ENCODE measurements at regions not wholly inside any gene's neighbourhood (a gene's known extent, or its start where the extent isn't known, plus 50 kb on each side); places are given as distances from the start of the nearest gene placed in this dataset.

DNA sequence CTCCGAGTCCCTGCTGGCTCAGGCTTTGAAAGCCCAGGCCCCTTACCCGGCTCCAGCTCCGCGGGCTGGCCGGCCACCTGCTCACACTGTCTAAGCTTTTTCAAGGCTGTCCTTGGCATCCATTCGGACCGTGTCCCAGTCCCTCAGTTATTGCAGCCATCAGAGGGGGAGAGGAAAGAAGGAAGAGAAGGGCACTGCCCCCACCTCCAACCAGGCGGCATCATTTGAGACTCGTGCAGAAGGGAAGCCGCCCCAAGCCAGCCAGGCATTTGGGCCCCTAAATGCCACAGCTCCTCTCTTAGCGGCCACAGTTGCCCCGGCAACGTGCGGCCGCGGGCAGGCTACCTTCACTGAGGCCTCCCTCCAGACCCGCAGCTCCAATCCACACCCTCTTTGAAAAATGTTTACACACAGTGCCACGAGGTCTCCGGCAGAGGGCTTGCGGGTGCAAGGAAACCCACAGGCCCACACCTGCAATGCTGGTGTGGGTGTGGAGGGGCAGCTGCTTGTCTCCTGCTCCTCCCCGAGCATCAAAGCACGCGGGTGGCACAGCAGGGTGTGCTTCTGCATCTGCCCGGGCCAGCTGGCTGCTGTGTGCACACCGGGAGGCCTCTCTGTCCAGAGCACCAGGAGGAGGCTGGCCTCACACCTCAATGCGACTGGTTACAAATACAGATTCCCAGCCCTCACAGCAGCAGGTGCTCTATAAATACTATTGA, 124.4 kb downstream of the CTTN start:
- DNase-seq = no peak

DNA sequence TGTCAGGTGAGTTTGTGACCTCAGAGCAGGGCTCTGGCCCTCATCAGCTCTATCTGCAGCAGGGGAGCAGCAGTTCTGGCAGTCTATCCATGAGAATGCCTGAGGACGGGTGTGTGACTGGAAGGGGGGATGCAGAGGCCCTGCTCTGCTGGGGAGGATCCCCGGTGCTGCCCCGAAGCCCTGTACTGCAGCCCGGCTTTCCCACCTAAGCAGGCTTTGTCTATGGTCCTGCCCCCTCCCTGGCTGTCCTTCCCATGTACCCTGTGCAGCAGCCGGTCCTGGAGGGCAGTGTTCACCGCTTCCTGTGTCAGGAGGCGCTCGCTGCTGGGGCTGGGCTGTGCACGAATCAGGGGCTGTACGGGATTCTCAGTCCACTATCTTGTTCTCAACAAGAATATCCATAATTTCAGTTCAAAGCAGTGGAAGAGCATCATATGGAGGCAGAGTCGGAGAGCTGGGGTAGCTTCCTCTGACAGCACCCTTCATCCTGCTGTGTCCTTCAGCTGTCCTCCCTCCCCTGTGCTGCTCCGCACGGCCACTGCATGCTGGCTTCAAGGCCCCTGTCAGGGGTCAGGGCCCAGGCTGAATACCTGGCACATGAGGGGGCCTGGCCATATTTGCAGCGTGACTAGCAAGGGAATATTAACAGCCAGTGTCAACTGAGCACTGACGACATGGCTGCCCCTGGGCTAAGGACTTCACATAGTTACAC, 125.2 kb downstream of the CTTN start:
- no peak for DNase-seq

DNA sequence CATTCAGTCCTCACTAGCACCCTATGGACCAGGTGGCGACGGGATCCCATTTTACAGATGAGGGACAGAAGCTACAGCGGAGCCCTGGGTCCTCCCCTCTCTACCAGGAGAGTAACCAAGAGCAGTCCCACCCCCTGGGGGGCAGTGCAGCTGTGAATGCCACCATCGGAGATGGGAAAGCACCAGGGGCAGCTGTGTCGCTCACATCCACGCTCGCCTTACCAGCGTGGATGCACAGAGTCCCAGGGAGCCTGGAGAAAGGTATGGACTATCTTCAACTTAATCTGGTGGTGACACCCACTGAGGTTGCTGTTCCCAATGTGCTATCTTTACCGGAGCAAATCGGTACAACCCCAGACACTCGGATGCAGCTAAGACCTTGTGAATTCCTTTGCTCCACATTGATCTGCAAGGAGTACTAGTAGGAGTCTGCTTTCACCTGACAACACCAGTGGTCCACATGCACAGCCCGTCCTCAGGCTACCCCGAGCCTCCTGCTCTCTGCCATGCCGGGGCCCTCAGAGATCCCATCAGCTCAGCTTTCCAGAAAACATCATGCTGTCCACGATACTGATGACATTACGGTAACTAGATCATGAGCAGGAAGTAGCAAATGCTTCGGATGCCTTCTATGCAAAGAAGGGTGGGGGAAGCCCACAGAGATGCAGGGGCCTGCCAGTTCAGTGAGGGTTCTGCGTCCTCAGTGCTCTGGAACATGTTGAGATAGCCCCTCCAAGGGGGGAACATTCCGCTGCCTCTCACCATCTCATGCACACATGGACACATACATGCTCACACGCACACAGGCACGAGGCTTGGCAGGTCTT, 126.0 kb downstream of the CTTN start:
- no peak for DNase-seq

DNA sequence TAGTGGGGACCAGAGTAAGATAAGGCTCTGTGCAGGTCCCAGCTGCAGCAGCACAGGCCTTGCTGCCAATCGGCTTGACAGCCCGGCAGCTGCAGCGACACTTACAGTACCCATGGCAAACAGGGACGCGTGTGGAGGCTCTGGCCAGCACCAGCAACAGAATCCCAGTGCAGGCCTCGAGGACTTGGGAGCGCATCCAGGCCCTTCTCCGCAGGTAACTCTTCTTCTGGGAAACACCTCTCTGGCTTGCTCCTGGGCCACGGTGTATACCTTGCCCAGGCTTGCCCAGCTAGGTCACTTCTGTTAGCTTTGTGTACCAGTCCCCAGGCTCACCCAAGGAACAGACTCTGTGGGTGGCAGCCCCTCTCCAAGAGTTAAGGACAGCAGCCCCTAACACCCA, 126.7 kb downstream of the CTTN start:
- DNase-seq = no peak

DNA sequence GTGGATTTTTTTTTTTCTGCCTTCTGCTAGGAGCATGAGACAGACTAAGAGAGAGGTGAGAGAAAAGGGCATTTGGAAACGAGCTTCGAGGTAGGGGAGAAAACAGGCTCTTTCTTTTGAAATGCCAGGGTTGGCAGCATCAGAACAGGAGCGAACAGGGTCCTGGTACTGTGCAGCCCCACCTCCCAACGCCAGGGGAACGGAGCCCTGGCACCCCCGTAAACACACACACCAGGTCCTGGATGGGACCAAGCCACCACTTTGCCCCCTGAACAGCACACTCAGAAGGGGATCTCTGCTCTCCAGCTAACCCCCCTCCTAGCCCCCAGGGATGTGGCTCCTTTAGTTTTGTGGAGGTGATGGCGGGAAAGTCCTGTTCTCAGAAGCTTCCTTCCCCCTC, 127.1 kb downstream of the CTTN start:
- DNase-seq = no peak

DNA sequence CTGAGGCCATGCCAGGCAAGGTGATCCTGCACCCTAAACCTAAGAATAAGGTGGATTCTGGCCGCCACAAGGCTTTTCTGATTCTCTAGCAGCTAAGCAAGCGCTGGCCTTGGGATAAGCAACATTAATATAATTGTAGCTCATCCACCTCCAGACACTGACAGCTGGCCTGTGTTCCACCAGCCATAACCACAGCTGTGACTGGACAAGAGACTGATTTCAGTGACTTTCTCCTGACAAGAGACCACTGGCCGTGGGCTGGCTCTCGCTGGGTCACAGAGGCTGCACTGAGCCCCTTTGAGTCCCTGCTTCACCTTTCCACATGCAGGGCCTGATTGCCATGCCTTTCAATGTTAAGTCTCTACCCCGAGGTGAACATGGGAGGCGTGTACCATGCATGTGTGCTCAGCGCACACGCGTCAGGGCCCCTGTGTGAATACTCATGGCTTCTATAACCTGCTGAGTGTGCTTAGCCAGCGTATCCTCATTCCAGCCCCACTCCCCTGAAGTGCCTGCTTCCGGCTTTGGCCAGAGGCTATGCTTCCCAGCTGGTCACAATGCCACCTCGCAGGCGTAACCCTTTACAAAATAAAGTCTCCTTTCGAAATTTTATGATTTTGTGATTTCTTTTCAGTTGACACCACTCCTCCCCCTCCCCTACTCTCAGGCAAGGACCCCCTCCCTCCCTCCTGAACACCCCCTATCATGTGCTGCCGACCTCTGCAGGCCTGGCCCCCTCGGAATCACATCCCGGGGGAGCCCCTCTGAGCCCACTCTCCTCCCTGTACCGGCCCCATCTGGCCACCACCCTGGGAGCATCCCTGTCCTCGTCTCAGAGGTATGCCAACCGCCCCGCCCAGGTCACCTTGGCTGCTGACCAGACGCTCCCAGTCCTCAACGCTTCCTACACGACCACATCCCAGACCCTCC, 128.1 kb downstream of the CTTN start:
- DNase-seq = no peak

DNA sequence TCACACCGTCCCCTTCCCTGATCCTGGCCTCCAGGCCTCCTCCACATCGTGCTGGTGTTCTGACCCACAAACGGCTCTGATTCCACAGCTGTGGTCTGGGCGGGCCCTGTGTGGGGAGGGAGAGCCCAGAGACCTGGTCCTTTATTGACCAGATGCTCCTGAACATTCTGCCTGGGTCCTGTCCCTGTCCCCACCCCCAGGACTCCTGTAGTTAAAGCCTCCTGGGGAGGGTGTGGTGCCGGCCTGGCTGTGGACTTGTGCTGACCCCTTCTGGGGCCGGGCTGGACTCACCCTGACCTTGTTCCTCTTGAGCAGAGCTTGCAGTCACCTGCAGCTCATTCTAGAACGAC, 128.7 kb downstream of the CTTN start:
- DNase-seq = no peak

DNA sequence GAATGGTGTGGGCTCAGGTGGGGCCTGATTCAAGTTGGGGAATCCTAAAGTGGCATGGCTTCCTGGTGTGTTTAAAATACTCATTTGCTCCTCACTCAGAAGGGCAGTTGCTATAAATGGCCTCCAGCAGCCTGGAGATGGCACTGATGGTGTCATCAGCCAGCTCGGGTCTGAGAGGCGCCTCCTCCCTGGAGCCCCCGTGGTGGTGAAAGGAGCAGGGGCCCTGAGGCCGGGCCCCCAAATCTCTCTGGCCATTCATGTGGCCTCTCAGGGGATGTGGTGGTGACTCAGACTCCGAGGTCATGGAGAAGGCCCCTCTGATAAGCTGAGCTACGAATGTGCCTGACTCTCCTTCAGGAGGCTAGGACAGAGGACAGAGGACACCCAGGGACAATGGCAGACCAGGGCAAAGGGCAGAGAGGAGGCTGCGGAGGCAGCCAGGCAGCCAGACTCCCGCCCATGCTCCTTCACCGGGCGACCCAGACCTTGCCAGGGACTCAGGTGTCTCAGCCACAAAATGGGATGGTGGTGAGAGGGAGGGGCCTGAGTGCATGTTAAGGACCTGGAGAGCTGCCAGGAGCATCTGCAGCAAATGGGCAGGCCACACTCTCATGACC, 129.2 kb downstream of the CTTN start:
- DNase-seq = no peak

DNA sequence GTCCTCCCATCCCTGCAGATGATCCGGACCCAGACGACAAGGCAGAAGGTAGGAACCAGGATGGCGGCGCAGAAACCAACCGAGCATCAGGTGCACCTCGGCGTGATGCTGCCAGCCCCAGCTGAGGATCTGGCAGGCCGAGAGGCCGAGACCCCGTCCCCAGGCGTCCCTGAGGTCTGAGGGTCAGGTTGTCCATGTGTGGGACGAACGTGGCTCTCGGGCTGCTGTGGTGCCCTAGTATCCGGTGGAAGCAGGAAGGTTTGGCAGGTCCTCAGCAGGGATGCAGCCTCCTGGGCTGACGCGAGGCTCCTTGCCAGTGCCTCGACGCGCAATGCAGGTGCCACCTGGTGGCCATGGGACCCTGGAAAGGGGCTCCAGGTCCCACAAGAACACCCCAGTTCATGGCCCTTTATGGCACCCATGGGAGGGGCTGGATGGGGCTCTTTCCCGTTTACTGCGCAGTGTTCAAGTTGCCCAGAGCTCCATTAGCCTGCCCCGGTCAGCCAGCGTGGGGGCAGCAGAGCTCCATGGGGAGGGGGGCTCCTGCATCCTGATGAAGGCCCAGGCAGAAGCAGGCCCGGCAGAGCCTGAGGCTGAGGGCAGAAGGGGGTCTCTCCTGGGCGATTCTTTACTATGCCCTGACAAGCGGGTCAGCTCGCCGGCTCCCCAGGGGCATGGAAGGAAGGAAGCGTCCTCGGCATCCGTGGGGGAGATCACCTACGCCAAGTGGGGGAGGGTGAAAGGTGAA, 129.9 kb downstream of the CTTN start:
- no peak for DNase-seq

DNA sequence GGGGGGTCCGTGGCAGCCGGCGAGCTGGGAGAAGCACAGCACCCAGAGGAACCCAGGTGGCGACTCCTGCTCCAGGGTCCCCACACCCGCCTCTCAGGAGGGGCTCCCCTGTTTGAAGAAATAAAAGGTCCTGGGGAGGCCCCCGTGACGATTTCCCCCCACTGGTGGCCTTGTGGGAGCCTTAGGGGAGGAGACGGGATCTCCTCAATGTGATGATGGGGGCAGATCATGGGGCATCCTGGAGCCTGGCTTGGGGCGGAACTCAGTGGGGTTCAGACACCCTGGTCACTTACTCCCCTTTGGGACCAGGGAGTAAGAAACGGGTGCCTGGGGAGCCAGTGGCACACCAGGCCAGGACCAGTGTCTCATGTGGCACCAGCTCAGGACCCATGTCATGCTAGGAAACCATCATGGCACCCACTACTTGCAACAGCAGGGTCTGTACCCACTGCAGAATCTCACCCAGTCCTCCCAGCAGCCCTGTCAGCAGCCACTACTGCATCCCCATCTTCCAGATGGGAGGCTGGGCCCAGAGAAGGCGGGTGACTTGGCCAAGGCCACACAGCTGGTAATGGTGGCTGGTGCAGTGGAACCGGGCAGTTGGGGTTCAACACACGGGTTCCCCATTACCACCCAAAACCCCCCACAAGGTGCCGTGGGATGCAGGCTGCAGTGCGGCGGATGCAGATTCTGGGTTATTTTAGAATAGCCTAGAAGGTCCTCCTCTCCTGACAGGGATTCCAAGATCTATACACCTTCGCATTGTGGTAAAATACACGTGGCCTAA, 130.7 kb downstream of the CTTN start:
- no peak for DNase-seq

DNA sequence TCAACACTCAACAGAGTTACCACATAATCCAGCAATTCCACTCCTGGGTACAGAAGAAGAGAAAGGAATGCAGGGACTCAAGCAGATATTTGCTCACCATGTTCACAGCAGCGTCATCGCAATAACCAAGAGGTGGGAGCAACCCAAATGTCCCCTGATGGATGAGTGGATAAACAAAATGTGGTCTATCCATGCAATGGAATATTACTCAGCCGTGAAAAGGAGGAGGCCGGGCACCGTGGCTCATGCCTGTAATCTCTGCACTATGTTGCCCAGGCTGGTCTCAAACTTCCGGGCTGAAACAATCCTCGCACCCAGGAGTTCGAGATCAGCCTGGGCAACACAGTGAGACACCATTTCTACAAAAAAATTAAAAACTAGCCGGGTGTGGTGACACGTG, 131.7 kb downstream of the CTTN start:
- no peak for DNase-seq

DNA sequence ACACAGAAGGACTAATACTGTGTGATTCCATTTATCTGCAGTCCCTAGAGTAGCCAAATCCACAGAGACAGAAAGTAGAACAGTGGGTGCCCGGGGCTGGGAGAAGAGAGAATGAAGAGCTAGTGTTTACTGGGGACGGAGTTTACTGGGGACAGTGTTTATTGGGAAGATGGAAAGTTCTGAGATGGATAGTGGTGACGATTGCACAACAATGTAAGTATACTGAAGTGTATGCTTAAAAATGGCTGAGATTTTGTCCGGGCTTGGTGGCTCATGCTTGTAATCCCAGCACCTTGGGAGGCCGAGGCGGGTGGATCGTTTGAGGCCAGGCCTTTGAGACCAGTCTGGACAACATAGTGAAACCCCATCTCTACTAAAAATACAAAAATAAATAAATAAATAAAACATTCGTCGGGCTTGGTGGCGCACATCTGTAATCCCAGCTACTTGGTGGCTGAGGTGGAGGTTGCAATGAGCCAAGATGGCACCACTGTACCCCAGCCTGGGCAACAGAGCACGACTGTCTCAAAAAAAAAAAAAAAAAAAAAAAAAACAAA, 132.4 kb downstream of the CTTN start:
- DNase-seq = no peak

DNA sequence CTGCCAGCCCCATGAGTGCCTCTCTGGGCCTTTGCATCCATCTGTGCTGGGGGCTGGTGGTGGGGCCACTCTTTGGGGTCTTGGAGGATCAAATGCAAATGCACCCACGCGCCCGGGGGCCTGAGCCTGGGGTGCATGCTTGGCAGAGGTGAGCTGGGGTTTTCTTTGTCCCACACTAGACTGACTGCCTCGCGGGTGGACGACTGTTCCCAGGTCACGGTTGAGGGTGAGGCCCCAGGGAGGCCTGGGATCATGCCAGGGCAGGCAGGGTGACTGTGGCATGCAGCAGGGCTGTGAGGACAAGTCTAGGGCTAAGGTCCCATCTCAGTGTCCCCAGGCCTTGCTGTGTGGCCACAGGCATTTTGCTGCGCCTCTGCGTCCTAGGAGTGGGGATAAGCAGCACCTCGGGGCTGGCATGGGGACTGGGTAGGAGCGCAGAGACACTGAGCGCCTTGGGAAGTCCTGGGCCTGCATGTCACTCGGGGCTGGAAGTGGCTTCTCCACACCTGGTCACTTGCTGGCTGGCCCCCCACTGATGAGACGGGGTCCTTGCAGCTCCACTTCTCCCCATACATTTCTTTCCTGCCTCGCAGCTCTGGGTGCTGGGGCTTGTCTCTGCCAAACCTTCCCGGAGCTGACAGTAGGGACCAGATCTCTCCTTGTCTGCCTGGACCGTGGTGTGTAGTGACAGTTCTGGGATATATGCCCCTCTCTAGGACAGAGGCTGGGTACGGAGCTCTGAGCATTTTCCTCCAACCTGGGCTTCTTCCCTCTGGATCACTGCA, 133.1 kb downstream of the CTTN start:
- DNase-seq = no peak

DNA sequence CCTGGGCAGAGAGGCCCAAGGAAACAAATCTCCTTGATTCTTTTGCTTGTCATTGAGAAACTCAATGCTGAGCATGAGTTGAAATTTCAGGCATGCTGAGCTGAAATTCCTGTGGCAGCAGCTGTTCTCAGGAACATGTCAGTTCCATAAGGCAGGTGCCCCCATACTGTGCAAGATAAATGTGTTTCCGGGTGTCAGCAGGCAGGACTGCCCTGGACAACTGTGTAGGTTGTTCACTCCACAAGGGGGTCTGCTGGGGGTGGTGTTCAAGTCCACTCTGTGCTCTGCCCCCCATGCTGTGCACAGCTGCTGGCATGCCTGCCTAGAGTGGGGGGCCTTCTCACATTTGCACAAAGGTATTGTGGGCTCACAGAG, 133.7 kb downstream of the CTTN start:
- DNase-seq = no peak

DNA sequence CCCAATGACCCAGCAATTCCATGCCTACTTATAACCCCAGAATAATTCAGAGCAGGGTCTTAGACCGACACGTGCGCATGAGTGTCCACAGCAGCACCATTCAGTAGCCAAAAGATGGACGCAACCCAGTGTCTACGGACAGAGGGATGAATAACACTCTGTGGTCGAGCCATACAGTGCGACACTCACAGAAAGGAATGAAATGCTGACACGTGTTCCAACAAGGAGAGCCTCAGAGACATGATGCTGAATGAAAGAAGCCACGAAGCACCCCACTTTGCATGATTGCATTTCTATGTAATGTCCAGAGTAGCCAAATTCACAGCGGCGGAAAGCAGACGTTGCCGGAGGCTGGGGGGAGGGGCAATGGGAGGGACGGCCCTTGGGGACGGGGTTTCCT, 134.4 kb downstream of the CTTN start:
- DNase-seq = no peak

DNA sequence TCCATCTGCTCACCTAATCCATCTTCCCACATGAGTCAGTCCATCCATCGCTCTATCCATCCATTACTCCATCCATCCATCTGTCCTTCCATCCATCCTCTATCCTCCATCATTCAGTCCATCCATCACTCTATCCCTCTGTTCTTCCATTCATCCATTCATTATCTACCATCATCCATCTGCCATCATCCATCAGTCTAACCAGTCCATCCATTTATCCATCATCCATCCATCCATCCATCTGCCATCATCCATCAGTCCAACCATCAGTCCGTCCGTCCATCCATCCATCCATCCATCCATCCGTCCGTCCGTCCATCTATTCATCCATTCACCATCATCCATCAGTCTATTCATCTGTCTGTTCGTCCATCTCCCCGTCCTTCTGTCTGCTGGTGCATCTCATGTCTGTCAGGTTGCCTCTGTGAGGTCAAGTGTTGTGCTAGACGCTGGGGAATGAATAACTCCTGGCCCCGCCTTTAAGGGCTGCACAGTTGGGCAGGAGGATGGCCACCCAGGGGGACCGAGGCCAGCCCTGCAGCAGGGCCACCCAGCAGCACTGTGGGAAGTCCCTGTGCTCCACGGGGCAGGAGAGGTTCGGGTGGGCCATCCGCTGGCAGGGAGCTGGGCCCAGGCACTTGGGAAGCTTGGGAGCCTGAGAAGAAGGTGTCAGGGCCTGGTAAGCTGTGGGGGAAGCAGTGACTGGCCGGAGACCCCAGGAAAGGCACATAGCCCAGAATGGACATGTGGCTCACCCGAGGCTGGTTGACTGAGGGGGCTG, 137.1 kb downstream of the CTTN start:
- no peak for DNase-seq

DNA sequence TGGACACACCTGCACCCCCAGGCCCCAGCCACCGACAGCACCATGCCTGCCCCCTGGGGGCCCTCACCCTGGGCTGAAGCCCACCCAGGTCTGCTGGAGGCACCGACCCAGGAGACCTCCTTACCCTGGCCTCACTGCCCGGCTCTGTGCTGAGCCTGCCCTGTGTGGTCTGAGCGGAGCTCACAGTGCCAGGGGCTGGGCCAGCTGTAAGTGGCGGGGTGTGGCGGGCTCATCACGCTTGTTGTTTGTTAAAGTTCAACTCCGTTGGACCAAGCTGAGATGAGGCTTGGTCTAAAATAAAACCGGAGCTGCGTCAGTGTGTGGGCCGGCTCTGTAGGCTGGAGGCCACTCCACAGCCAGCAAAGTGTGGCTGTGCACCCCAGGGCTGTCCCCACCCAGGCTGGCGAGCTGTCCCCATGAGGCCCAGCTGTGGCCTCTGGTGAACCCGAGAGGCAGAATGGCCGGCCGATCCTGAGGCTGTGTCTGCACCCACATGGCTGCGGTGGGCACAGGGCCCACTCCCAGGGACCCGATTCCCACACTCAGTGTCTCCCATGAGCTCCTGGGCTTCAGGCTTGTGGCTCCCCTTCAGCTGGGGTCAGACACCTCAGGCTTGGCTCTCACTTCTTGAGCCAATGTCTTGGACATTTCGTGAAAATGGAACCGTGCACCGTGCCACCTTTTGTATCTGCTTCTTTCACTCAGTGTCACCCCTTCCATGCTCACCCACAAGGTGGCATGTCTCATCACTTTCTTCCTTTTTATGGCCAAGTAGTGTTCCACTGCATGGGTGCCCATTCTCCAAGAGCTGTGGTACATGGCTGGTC, 137.9 kb downstream of the CTTN start:
- no peak for DNase-seq
